K562 (cell line): ENCODE measurements at regions not wholly inside any gene's neighbourhood (a gene's known extent, or its start where the extent isn't known, plus 50 kb on each side); places are given as distances from the start of the nearest gene placed in this dataset.

Source experiments
- AFF1 ChIP-seq, 2 experiments: fragments of 450-650 bp; IDR thresholded peaks; 2 replicates each; pipeline ENCODE4 v1.6.1; 2018; ENCODE audit warnings: mild to moderate bottlenecking in 2 of 2, low read depth in 1 of 2; ENCODE audit not compliant: partially characterized antibody in 2 of 2
- C11orf30 ChIP-seq: fragments of 450-650 bp; IDR thresholded peaks from 2 replicates; pipeline ENCODE4 v1.6.1; 2016; ENCODE audit warnings: low read depth, mild to moderate bottlenecking
- CREM ChIP-seq: IDR thresholded peaks from 2 replicates; pipeline ENCODE4 v1.6.1; 2014; ENCODE audit warnings: antibody characterized with exemption, low read depth
- EGR1 ChIP-seq: fragments of 450-650 bp; conservative IDR thresholded peaks from 2 replicates; pipeline ENCODE4 v1.6.1; 2017; ENCODE audit warnings: mild to moderate bottlenecking
- EP400 ChIP-seq: fragments of 450-650 bp; IDR thresholded peaks from 2 replicates; pipeline ENCODE4 v1.6.1; 2017; ENCODE audit warnings: antibody characterized with exemption, mild to moderate bottlenecking, moderate library complexity
- FOSL1 ChIP-seq: fragments of 200-800 bp; sonication (Bioruptor generic); conservative IDR thresholded peaks from 2 replicates; pipeline ENCODE4 v1.6.1; 2016; ENCODE audit warnings: missing genetic modification characterization, missing compliant biosample characterization
- FOXK2 ChIP-seq, 2 experiments: fragments of 450-650 bp; IDR thresholded peaks in 1 of 2; conservative IDR thresholded peaks in 1 of 2; 2 replicates each; pipeline ENCODE4 v1.6.1; 2016; ENCODE audit warnings: low read depth in 2 of 2, mild to moderate bottlenecking in 1 of 2
- HDAC1 ChIP-seq, 2 experiments: fragments of 450-650 bp; IDR thresholded peaks; 2 replicates each; pipeline ENCODE4 v1.6.1; 2016 to 2017; ENCODE audit warnings: inconsistent platforms in 1 of 2, mild to moderate bottlenecking in 1 of 2, moderate library complexity in 1 of 2
- KDM4B ChIP-seq, 2 experiments: fragments of 450-650 bp in 1 of 2; sonication (generic) in 1 of 2; IDR thresholded peaks; 2 replicates each; pipeline ENCODE4 v1.6.1; 2016 to 2017; ENCODE audit warnings: borderline replicate concordance in 2 of 2, antibody characterized with exemption in 1 of 2, low read depth in 1 of 2, mild to moderate bottlenecking in 1 of 2
- KHSRP ChIP-seq: fragments of 450-650 bp; IDR thresholded peaks from 2 replicates; pipeline ENCODE4 v1.6.1; 2017
- L3MBTL2 ChIP-seq: fragments of 450-650 bp; IDR thresholded peaks from 2 replicates; pipeline ENCODE4 v1.6.1; 2016; ENCODE audit warnings: mild to moderate bottlenecking, moderate library complexity
- LEF1 ChIP-seq: fragments of 450-650 bp; IDR thresholded peaks from 2 replicates; pipeline ENCODE4 v1.6.1; 2016; ENCODE audit warnings: mild to moderate bottlenecking
- MEIS2 ChIP-seq: fragments of 450-650 bp; IDR thresholded peaks from 2 replicates; pipeline ENCODE4 v1.6.1; 2014; ENCODE audit warnings: mild to moderate bottlenecking; ENCODE audit not compliant: partially characterized antibody
- PBX2 ChIP-seq, 2 experiments: IDR thresholded peaks in 1 of 2; conservative IDR thresholded peaks in 1 of 2; 2 replicates each; pipeline ENCODE4 v1.6.1; 2016; ENCODE audit warnings: low read depth in 2 of 2, mild to moderate bottlenecking in 1 of 2, missing compliant biosample characterization in 1 of 2, missing genetic modification characterization in 1 of 2, moderate library complexity in 1 of 2
- PHB2 ChIP-seq: fragments of 450-650 bp; IDR thresholded peaks from 2 replicates; pipeline ENCODE4 v1.6.1; 2017; ENCODE audit warnings: low read depth
- POLR2AphosphoS5 ChIP-seq: IDR thresholded peaks from 2 replicates; pipeline ENCODE4 v1.6.1; 2011; ENCODE audit warnings: mild to moderate bottlenecking, low read depth, low read length, moderate library complexity; ENCODE audit not compliant: control insufficient read depth, insufficient read depth
- RBM22 ChIP-seq: fragments of 200-400 bp; formaldehyde crosslinking; IDR thresholded peaks from 2 replicates; pipeline ENCODE4 v1.6.1; 2018; ENCODE audit warnings: low read length, low read depth; ENCODE audit not compliant: poor library complexity, severe bottlenecking
- SMAD4 ChIP-seq: fragments of 250-450 bp; sonication (Bioruptor Pico); conservative IDR thresholded peaks from 2 replicates; pipeline ENCODE4 v1.8.0; 2021; ENCODE audit warnings: inconsistent platforms, mild to moderate bottlenecking, moderate library complexity
- SMARCA4 ChIP-seq: fragments of 450-650 bp; IDR thresholded peaks from 2 replicates; pipeline ENCODE4 v1.6.1; 2016
- TCF3 ChIP-seq: sonication (generic); formaldehyde crosslinking; IDR thresholded peaks from 2 replicates; pipeline ENCODE4 v1.4.0; 2020; ENCODE audit warnings: mild to moderate bottlenecking, missing genetic modification reagents
- ZEB2 ChIP-seq: fragments of 450-650 bp; IDR thresholded peaks from 2 replicates; pipeline ENCODE4 v1.6.1; 2016
- ZNF24 ChIP-seq: fragments of 450-650 bp; IDR thresholded peaks from 2 replicates; pipeline ENCODE4 v1.6.1; 2016
- TF ChIP-seq, protein P1 (sequence below): sonication (generic); IDR thresholded peaks from 2 replicates; pipeline ENCODE4 v1.6.1; 2016

DNA sequence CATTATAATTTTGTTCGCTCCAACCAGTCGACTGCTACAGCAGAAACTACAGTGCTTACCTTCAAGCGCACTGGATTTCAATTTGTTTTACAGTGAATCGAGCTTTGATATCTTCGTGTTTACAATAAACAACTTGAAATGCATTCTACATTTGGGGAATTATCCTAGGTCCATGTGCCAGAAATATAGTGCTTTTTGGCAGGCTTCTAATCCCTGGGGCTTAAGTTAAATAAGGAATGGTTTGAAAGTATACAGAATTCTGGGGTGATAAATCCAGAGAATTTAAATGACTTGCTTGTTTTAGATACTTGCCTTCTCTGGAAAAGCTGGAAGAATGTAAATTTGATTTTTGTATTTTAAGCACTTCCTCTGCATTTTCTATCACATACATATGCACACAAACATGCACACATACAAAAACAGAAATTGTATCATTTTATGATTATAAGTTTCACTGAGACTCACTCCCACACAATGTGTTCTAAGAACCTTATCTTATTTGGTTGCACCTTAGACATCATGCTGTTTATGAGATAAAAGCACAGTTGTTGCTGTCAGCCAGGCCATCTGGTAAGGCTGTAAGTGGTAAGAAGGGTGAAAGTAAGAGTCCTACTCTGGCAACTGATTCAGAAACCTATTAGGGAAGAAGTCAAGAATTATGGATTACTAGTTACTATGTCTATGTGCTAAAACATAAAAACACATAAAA, 347.2 kb upstream of the KCND2 start (continued):
- TF ChIP-seq C11orf30 = no peak
- no peak for TF ChIP-seq KHSRP
- TF ChIP-seq L3MBTL2 = no peak
- peak in 1 of 2 experiments; percentile 70; a peak in 3 of 4 replicates for TF ChIP-seq HDAC1 (IDR thresholded peaks at IDR 0.05)
- peak; percentile 55 for TF ChIP-seq FOSL1 (tag)
- TF ChIP-seq, protein P1, sequence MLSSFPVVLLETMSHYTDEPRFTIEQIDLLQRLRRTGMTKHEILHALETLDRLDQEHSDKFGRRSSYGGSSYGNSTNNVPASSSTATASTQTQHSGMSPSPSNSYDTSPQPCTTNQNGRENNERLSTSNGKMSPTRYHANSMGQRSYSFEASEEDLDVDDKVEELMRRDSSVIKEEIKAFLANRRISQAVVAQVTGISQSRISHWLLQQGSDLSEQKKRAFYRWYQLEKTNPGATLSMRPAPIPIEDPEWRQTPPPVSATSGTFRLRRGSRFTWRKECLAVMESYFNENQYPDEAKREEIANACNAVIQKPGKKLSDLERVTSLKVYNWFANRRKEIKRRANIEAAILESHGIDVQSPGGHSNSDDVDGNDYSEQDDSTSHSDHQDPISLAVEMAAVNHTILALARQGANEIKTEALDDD = peak; percentile 98
- TF ChIP-seq SMAD4 (CRISPR knock-in tag) = peak; percentile 88
- peak; percentile 85 for TF ChIP-seq PHB2
- no peak for TF ChIP-seq AFF1 (IDR thresholded peaks at IDR 0.05; ENCODE audit: low read depth in 1 of 2, partially characterized antibody in 2 of 2)
- TF ChIP-seq CREM = peak; percentile 71
- TF ChIP-seq TCF3 = peak; percentile 97
- TF ChIP-seq PBX2 (CRISPR knock-in tag; IDR thresholded peaks at IDR 0.05; ENCODE audit: low read depth) = no peak
- TF ChIP-seq PBX2 (tag; conservative IDR thresholded peaks at IDR 0.05; ENCODE audit: low read depth) = peak; percentile 41
- peak; percentile 98 for TF ChIP-seq POLR2AphosphoS5
- peak; percentile 89 for TF ChIP-seq EGR1
- TF ChIP-seq ZNF24 = 0 out of 2 replicates have a peak, but pooled peaks have one; percentile 35
- no peak for TF ChIP-seq KDM4B (IDR thresholded peaks at IDR 0.05; ENCODE audit: borderline replicate concordance in 2 of 2, low read depth in 1 of 2)
- TF ChIP-seq RBM22 = no peak
- peak; percentile 29; the same call in 1 of the 2 replicates for TF ChIP-seq EP400
- TF ChIP-seq SMARCA4 = peak; percentile 97
- peak; percentile 80 to 83 for TF ChIP-seq FOXK2 (conservative IDR thresholded peaks at IDR 0.05 in 1 of 2, IDR thresholded peaks at IDR 0.05 in 1 of 2; ENCODE audit: low read depth in 2 of 2)
- peak; percentile 27; the same call in 1 of the 2 replicates for TF ChIP-seq ZEB2
- TF ChIP-seq MEIS2 = peak; percentile 62
- TF ChIP-seq LEF1 = peak; percentile 78
